ENCODE measurements at regions not wholly inside any gene's neighbourhood (a gene's known extent, or its start where the extent isn't known, plus 50 kb on each side); places are given as distances from the start of the nearest gene placed in this dataset.

- intact Hi-C loops (cut with micrococcal nuclease) = no loop called here
- POLR2A ChIA-PET = no interaction called here
- CTCF ChIA-PET = no interaction called here
- H2AFZ ChIP-seq (ENCODE audit: insufficient read depth, low read depth, low read length, poor library complexity, severe bottlenecking) = no peak overlapping the region
- TF ChIP-seq EZH2 (IDR thresholded peaks at IDR 0.05; ENCODE audit: borderline replicate concordance, insufficient read depth, low read depth, low read length, poor library complexity, severe bottlenecking) (no peak), CTCF (IDR thresholded peaks at IDR 0.05) (no peak)
- H3K4me1 Mint-ChIP-seq = no peaks in the 10 kb centered on the region
- DNase-seq (no peak), ATAC-seq (ENCODE audit: low read depth) (no peak)
- H3K4me3 ChIP-seq (ENCODE audit: control extremely low read depth in 1 of 5, extremely low read depth in 1 of 5, insufficient read depth in 1 of 5, low read depth in 2 of 5, low read length in 4 of 5) = no peak overlapping the region
- H3K27me3 ChIP-seq (replicated peaks in 1 of 4; ENCODE audit: control extremely low read depth in 1 of 4, control insufficient read depth in 3 of 4, insufficient read depth in 4 of 4, low read length in 3 of 4) = peaks cover 0 to 3% (median 0%) of the 10 kb centered on the region in 4 experiments
- no peaks in the 10 kb centered on the region for H3K79me2 ChIP-seq (ENCODE audit: control insufficient read depth, insufficient read depth, low read length)
- no peaks in the 10 kb centered on the region for H4K20me1 ChIP-seq (ENCODE audit: control insufficient read depth, insufficient read depth, low read length, poor library complexity, severe bottlenecking)
- H3K9me3 ChIP-seq (ENCODE audit: control extremely low read depth in 1 of 3, control insufficient read depth in 2 of 3, insufficient read depth in 1 of 3, low read length in 2 of 3) = no peaks in the 10 kb centered on the region
- peaks cover 7% of the 10 kb centered on the region for H3K27me3 Mint-ChIP-seq
- no peak overlapping the region for H3K9ac ChIP-seq (ENCODE audit: low read length)
- WGBS (ENCODE audit: insufficient coverage) = no CpG with 5 or more reads among the region's 3 CpGs
- H3K4me3 Mint-ChIP-seq = no peak overlapping the region
- no peak overlapping the region for H3K27ac Mint-ChIP-seq
- no peaks in the 10 kb centered on the region for H3K4me1 ChIP-seq (ENCODE audit: control insufficient read depth in 2 of 2, insufficient read depth in 2 of 2, low read length in 2 of 2)
- no peak overlapping the region for H3K27ac ChIP-seq (ENCODE audit: low read length in 2 of 2)
- no peak overlapping the region for H3K4me2 ChIP-seq (replicated peaks; ENCODE audit: low read depth, low read length, poor library complexity, severe bottlenecking)
- H3K36me3 ChIP-seq (replicated peaks in 1 of 2; ENCODE audit: control extremely low read depth in 1 of 2, control insufficient read depth in 1 of 2, extremely low read depth in 1 of 2, insufficient read depth in 2 of 2, low read length in 1 of 2) = no peaks in the 10 kb centered on the region
- peaks cover 4% of the 10 kb centered on the region for H3K9me3 Mint-ChIP-seq (ENCODE audit: insufficient read depth)
These were observed 231.3 kb upstream of the TET2 start for GRCh38 chr4:104915373-104915772.

GRCh38 chr4:104915864-104916263 is 230.8 kb upstream of the TET2 start:
- no peak for ATAC-seq (ENCODE audit: low read depth)
- no peak overlapping the region for H3K27ac Mint-ChIP-seq
- CTCF ChIA-PET = no interaction called here
- Histone ChIP-seq H2AFZ (ENCODE audit: insufficient read depth, low read depth, low read length, poor library complexity, severe bottlenecking) (no peak overlapping the region), H3K36me3 (replicated peaks in 1 of 2; ENCODE audit: control extremely low read depth in 1 of 2, control insufficient read depth in 1 of 2, extremely low read depth in 1 of 2, insufficient read depth in 2 of 2, low read length in 1 of 2) (no peaks in the 10 kb centered on the region), H3K9me3 (ENCODE audit: control extremely low read depth in 1 of 3, control insufficient read depth in 2 of 3, insufficient read depth in 1 of 3, low read length in 2 of 3) (no peaks in the 10 kb centered on the region), H3K4me3 (ENCODE audit: control extremely low read depth in 1 of 5, extremely low read depth in 1 of 5, insufficient read depth in 1 of 5, low read depth in 2 of 5, low read length in 4 of 5) (no peak overlapping the region), H3K27me3 (replicated peaks in 1 of 4; ENCODE audit: control extremely low read depth in 1 of 4, control insufficient read depth in 3 of 4, insufficient read depth in 4 of 4, low read length in 3 of 4) (peaks cover 0 to 3% (median 0%) of the 10 kb centered on the region in 4 experiments), H3K4me1 (ENCODE audit: control insufficient read depth in 2 of 2, insufficient read depth in 2 of 2, low read length in 2 of 2) (no peaks in the 10 kb centered on the region), H3K79me2 (ENCODE audit: control insufficient read depth, insufficient read depth, low read length) (no peaks in the 10 kb centered on the region), H3K4me2 (replicated peaks; ENCODE audit: low read depth, low read length, poor library complexity, severe bottlenecking) (no peak overlapping the region), H3K27ac (ENCODE audit: low read length in 2 of 2) (no peak overlapping the region), H4K20me1 (ENCODE audit: control insufficient read depth, insufficient read depth, low read length, poor library complexity, severe bottlenecking) (no peaks in the 10 kb centered on the region), H3K9ac (ENCODE audit: low read length) (no peak overlapping the region)
- peaks cover 7% of the 10 kb centered on the region for H3K27me3 Mint-ChIP-seq
- POLR2A ChIA-PET = no interaction called here
- no peaks in the 10 kb centered on the region for H3K4me1 Mint-ChIP-seq
- no peak overlapping the region for H3K4me3 Mint-ChIP-seq
- TF ChIP-seq CTCF (IDR thresholded peaks at IDR 0.05) (no peak), EZH2 (IDR thresholded peaks at IDR 0.05; ENCODE audit: borderline replicate concordance, insufficient read depth, low read depth, low read length, poor library complexity, severe bottlenecking) (no peak)
- 100% methylated on average over 1 of the region's 3 CpGs for WGBS (ENCODE audit: insufficient coverage)
- intact Hi-C loops (cut with micrococcal nuclease) = no loop called here
- H3K9me3 Mint-ChIP-seq (ENCODE audit: insufficient read depth) = peaks cover 4% of the 10 kb centered on the region
- no peak for DNase-seq
